SK-N-SH (cell line): ENCODE measurements at regions not wholly inside any gene's neighbourhood (a gene's known extent, or its start where the extent isn't known, plus 50 kb on each side); places are given as distances from the start of the nearest gene placed in this dataset.
A peak's percentile ranks its signal among the peaks of the same experiment; 100 is the strongest.

ENCODE experiments used
- CTCF ChIA-PET: fragments of 300-600, 350-600 bp; formaldehyde crosslinking; extraction: SDS; loops from one replicate; lab custom pipeline; 2021; lab: Yijun Ruan, JAX
- POLR2A ChIA-PET: fragments of 350-600 bp; sonication (Branson Sonifier 250); formaldehyde crosslinking; extraction: SDS; loops from one replicate; lab custom pipeline; 2020; ENCODE audit warnings: antibody characterized with exemption, inconsistent platforms; lab: Yijun Ruan, JAX
- DNase-seq: peaks from one replicate; pipeline ENCODE4 v3.0.0; 2012
- H2AFZ ChIP-seq: fragments of 200-600 bp; sonication (generic); 2 replicates; pipeline ENCODE4 v1.8.1; 2016; ENCODE audit warnings: antibody characterized with exemption, mild to moderate bottlenecking, low read depth
- H3F3A ChIP-seq: fragments of 200-600 bp; sonication (generic); replicated peaks from 2 replicates; pipeline ENCODE3; 2016; ENCODE audit warnings: antibody characterized with exemption, mild to moderate bottlenecking; ENCODE audit not compliant: insufficient read depth
- H3K27ac ChIP-seq, 2 experiments: fragments of 200-500 bp in 1 of 2; fragments of 200-600 bp in 1 of 2; sonication (Bioruptor generic) in 1 of 2; sonication (generic), shearing (Covaris generic) in 1 of 2; 2 replicates each; pipeline versions ENCODE4 v1.5.1 to v1.6.1; 2014 to 2016; ENCODE audit warnings: low read depth in 2 of 2, inconsistent platforms in 1 of 2, low read length in 1 of 2, mild to moderate bottlenecking in 1 of 2, mixed read lengths in 1 of 2
- H3K27me3 ChIP-seq: fragments of 200-600 bp; sonication (generic), shearing (Covaris generic); 2 replicates; pipeline ENCODE4 v1.6.1; 2016; ENCODE audit warnings: mixed run types; ENCODE audit not compliant: insufficient read depth
- H3K36me3 ChIP-seq, 2 experiments: fragments of 200-500 bp in 1 of 2; fragments of 200-600 bp in 1 of 2; sonication (Bioruptor generic) in 1 of 2; sonication (generic) in 1 of 2; replicated peaks in 1 of 2; 2 replicates each; pipeline versions ENCODE3 to v1.5.1; 2014 to 2016; ENCODE audit warnings: low read length in 1 of 2, mild to moderate bottlenecking in 1 of 2; ENCODE audit not compliant: insufficient read depth in 2 of 2, control insufficient read depth in 1 of 2
- H3K4me1 ChIP-seq, 2 experiments: fragments of 200-500 bp in 1 of 2; fragments of 200-600 bp in 1 of 2; sonication (Bioruptor generic) in 1 of 2; sonication (generic), shearing (Covaris generic) in 1 of 2; 2 replicates each; pipeline versions ENCODE4 v1.5.1 to v1.6.1; 2014 to 2016; ENCODE audit warnings: low read depth in 1 of 2, low read length in 1 of 2, mixed run types in 1 of 2; ENCODE audit not compliant: insufficient read depth in 2 of 2, control insufficient read depth in 1 of 2
- H3K4me2 ChIP-seq: fragments of 200-600 bp; sonication (generic), shearing (Covaris generic); 2 replicates; pipeline ENCODE4 v1.6.1; 2017; ENCODE audit warnings: mixed run types
- H3K4me3 ChIP-seq, 2 experiments: fragments of 200-500 bp in 1 of 2; fragments of 200-600 bp in 1 of 2; sonication (Bioruptor generic) in 1 of 2; sonication (generic), shearing (Covaris generic) in 1 of 2; 2 replicates each; pipeline versions ENCODE4 v1.5.1 to v1.8.1; 2014 to 2016; ENCODE audit warnings: low read depth in 2 of 2, inconsistent platforms in 1 of 2, low read length in 1 of 2, mild to moderate bottlenecking in 1 of 2, mixed read lengths in 1 of 2, moderate library complexity in 1 of 2
- H3K79me2 ChIP-seq: fragments of 200-600 bp; sonication (generic); 2 replicates; pipeline ENCODE4 v1.8.1; 2017; ENCODE audit warnings: mild to moderate bottlenecking; ENCODE audit not compliant: insufficient read depth
- H3K9ac ChIP-seq: fragments of 200-600 bp; sonication (generic); 2 replicates; pipeline ENCODE4 v1.6.1; 2017; ENCODE audit warnings: mixed run types
- H3K9me2 ChIP-seq: fragments of 200-600 bp; sonication (generic); 2 replicates; pipeline ENCODE4 v1.6.1; 2017; ENCODE audit warnings: mixed run types
- H3K9me3 ChIP-seq: fragments of 200-600 bp; sonication (generic); 2 replicates; pipeline ENCODE4 v1.6.1; 2017; ENCODE audit warnings: mixed run types, mild to moderate bottlenecking, moderate library complexity
- H4K20me1 ChIP-seq: fragments of 200-600 bp; sonication (generic); 2 replicates; pipeline ENCODE4 v1.6.1; 2017; ENCODE audit warnings: mild to moderate bottlenecking, mixed run types; ENCODE audit not compliant: insufficient read depth
- CHD2 ChIP-seq: fragments of 150-350 bp; IDR thresholded peaks from 2 replicates; pipeline ENCODE4 v1.6.1; 2018; ENCODE audit warnings: low read length; ENCODE audit not compliant: partially characterized antibody
- ELF1 ChIP-seq: IDR thresholded peaks from 2 replicates; pipeline ENCODE4 v1.4.0; 2012
- EP300 ChIP-seq, 2 experiments: IDR thresholded peaks; 2 replicates each; pipeline versions ENCODE4 v1.4.0 to v1.6.1; 2012; ENCODE audit warnings: borderline replicate concordance in 1 of 2, low read depth in 1 of 2, low read length in 1 of 2
- EZH2phosphoT487 ChIP-seq: fragments of 200-600 bp; sonication (generic); IDR thresholded peaks from 2 replicates; pipeline ENCODE4 v1.6.1; 2017; ENCODE audit warnings: low read depth, mixed run types, mild to moderate bottlenecking, antibody characterized with exemption, moderate library complexity, borderline replicate concordance
- FOSL2 ChIP-seq: IDR thresholded peaks from 2 replicates; pipeline ENCODE4 v1.4.0; 2012; ENCODE audit warnings: low read depth, mild to moderate bottlenecking, moderate library complexity, borderline replicate concordance
- FOXJ3 ChIP-seq: sonication (generic); formaldehyde crosslinking; IDR thresholded peaks from 2 replicates; pipeline ENCODE4 v1.5.1; 2020; ENCODE audit warnings: mild to moderate bottlenecking, missing genetic modification reagents
- FOXM1 ChIP-seq: IDR thresholded peaks from 2 replicates; pipeline ENCODE4 v1.4.0; 2012; ENCODE audit warnings: low read depth, mild to moderate bottlenecking
- GABPA ChIP-seq: IDR thresholded peaks from 2 replicates; pipeline ENCODE4 v1.4.0; 2012; ENCODE audit warnings: low read depth, mild to moderate bottlenecking
- GATA2 ChIP-seq: sonication (generic); formaldehyde crosslinking; IDR thresholded peaks from 2 replicates; pipeline ENCODE4 v1.5.0; 2020; ENCODE audit warnings: mild to moderate bottlenecking, missing genetic modification reagents
- JUND ChIP-seq: IDR thresholded peaks from 2 replicates; pipeline ENCODE4 v1.4.0; 2012
- MEF2A ChIP-seq: IDR thresholded peaks from 2 replicates; pipeline ENCODE4 v1.4.0; 2012; ENCODE audit warnings: low read depth, borderline replicate concordance
- MXI1 ChIP-seq: IDR thresholded peaks from 2 replicates; pipeline ENCODE4 v1.6.1; 2012; ENCODE audit warnings: mild to moderate bottlenecking, low read depth, low read length, improper control_type of control experiment
- NFIC ChIP-seq: IDR thresholded peaks from 2 replicates; pipeline ENCODE4 v1.4.0; 2012; ENCODE audit warnings: borderline replicate concordance
- NRF1 ChIP-seq: IDR thresholded peaks from 2 replicates; pipeline ENCODE4 v1.6.1; 2012; ENCODE audit warnings: low read depth, mild to moderate bottlenecking, low read length
- POLR2AphosphoS5 ChIP-seq: IDR thresholded peaks from 2 replicates; pipeline ENCODE4 v1.6.1; 2012; ENCODE audit warnings: low read depth, low read length
- RCOR1 ChIP-seq: fragments of 150-350 bp; IDR thresholded peaks from 2 replicates; pipeline ENCODE4 v1.6.1; 2017; ENCODE audit warnings: antibody characterized with exemption, low read length
- RFX5 ChIP-seq: IDR thresholded peaks from 2 replicates; pipeline ENCODE4 v1.6.1; 2012; ENCODE audit warnings: mild to moderate bottlenecking, improper control_type of control experiment, low read length
- TAF1 ChIP-seq: IDR thresholded peaks from 2 replicates; pipeline ENCODE4 v1.6.1; 2012; ENCODE audit warnings: low read depth, mild to moderate bottlenecking, low read length, moderate library complexity, borderline replicate concordance
- TCF12 ChIP-seq: IDR thresholded peaks from 2 replicates; pipeline ENCODE4 v1.4.0; 2012
- YY1 ChIP-seq: IDR thresholded peaks from 2 replicates; pipeline ENCODE4 v1.4.0; 2012; ENCODE audit warnings: low read depth, mild to moderate bottlenecking
- WGBS: methylation state at CpG from one replicate; pipeline ENCODE4 v1.1.6; 2017; ENCODE audit warnings: low lambda C conversion rate; 5-methylcytosine and 5-hydroxymethylcytosine counted together
- TF ChIP-seq, protein P1 (sequence below): IDR thresholded peaks from 2 replicates; pipeline ENCODE4 v1.4.0; 2012; ENCODE audit warnings: low read depth, borderline replicate concordance
- TF ChIP-seq, protein P2 (sequence below): fragments of 200-600 bp; sonication (generic); IDR thresholded peaks from 2 replicates; pipeline ENCODE4 v1.6.1; 2017; ENCODE audit warnings: antibody characterized with exemption, mild to moderate bottlenecking, moderate library complexity
- TF ChIP-seq, protein P3 (sequence below): IDR thresholded peaks from 2 replicates; pipeline ENCODE4 v1.4.0; 2012; ENCODE audit warnings: low read depth, borderline replicate concordance
- TF ChIP-seq, protein P4 (sequence below): IDR thresholded peaks from 2 replicates; pipeline ENCODE4 v1.4.0; 2012; ENCODE audit warnings: low read depth
- TF ChIP-seq, protein P5 (sequence below): fragments of 150-350 bp; IDR thresholded peaks from 2 replicates; pipeline ENCODE4 v1.6.1; 2016; ENCODE audit warnings: mild to moderate bottlenecking, low read depth, low read length
- TF ChIP-seq, protein P6 (sequence below): fragments of 150-350 bp; IDR thresholded peaks from 2 replicates; pipeline ENCODE4 v1.6.1; 2017; ENCODE audit warnings: antibody characterized with exemption, low read length, low read depth, borderline replicate concordance
- TF ChIP-seq, protein P7 (sequence below): IDR thresholded peaks from 2 replicates; pipeline ENCODE4; 2012

DNA sequence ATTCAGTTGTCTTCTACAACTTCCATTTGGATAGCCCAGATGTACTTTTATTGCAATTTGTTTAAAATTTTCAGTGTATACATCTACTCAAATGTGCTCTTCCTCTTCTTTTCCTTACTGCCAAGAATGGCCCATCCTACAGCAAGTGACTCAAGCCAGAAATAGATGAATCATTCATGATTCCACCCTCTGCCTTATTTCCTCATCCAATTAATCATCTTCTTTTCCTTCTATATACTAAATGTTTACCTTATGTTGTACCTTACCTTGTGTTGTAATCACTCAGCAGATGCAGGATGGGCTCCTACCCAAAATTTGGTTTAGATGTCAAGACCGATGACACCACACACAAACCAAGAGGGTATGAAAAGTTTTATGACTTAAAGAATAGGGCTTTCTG is 437.8 kb downstream of the GRXCR1 start:
- Histone ChIP-seq H3K36me3 (no peaks in the 10 kb centered on the region), H3K27ac (peak overlapping the region in 1 of 2 experiments; percentile 81; a peak in 2 of 4 replicates), H3K9me2 (no peaks in the 10 kb centered on the region), H3K4me3 (no peak overlapping the region), H4K20me1 (no peaks in the 10 kb centered on the region), H3K9ac (no peak overlapping the region), H3K4me2 (peak overlapping the region; percentile 51), H2AFZ (peak overlapping the region; percentile 14; the same call in 1 of the 2 replicates), H3K27me3 (no peaks in the 10 kb centered on the region), H3K4me1 (peaks cover 0 to 12% of the 10 kb centered on the region in 2 experiments; a peak in 1 of 4 replicates), H3K9me3 (no peaks in the 10 kb centered on the region), H3F3A (peaks cover 34% of the 10 kb centered on the region), H3K79me2 (no peaks in the 10 kb centered on the region)
- ChIA-PET CTCF (no interaction called here), POLR2A (no interaction called here)
- 14% methylated on average over 1 of the region's 1 CpG for WGBS
- no peak for DNase-seq
- TF ChIP-seq FOSL2, result peak; percentile 93
- TF ChIP-seq MEF2A, result no peak
- TF ChIP-seq EP300 (IDR thresholded peaks at IDR 0.05; ENCODE audit: borderline replicate concordance in 1 of 2, low read depth in 1 of 2, low read length in 1 of 2), result peak in 1 of 2 experiments; percentile 44; a peak in 1 of 4 replicates
- no peak for TF ChIP-seq MXI1
- no peak for TF ChIP-seq GATA2 (CRISPR knock-in tag)
- no peak for TF ChIP-seq ELF1
- TF ChIP-seq RCOR1, result no peak
- no peak for TF ChIP-seq GABPA
- TF ChIP-seq, protein P1, sequence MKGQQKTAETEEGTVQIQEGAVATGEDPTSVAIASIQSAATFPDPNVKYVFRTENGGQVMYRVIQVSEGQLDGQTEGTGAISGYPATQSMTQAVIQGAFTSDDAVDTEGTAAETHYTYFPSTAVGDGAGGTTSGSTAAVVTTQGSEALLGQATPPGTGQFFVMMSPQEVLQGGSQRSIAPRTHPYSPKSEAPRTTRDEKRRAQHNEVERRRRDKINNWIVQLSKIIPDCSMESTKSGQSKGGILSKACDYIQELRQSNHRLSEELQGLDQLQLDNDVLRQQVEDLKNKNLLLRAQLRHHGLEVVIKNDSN, result no peak
- no peak for TF ChIP-seq YY1
- TF ChIP-seq, protein P2, sequence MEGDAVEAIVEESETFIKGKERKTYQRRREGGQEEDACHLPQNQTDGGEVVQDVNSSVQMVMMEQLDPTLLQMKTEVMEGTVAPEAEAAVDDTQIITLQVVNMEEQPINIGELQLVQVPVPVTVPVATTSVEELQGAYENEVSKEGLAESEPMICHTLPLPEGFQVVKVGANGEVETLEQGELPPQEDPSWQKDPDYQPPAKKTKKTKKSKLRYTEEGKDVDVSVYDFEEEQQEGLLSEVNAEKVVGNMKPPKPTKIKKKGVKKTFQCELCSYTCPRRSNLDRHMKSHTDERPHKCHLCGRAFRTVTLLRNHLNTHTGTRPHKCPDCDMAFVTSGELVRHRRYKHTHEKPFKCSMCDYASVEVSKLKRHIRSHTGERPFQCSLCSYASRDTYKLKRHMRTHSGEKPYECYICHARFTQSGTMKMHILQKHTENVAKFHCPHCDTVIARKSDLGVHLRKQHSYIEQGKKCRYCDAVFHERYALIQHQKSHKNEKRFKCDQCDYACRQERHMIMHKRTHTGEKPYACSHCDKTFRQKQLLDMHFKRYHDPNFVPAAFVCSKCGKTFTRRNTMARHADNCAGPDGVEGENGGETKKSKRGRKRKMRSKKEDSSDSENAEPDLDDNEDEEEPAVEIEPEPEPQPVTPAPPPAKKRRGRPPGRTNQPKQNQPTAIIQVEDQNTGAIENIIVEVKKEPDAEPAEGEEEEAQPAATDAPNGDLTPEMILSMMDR, result no peak
- no peak for TF ChIP-seq TAF1
- TF ChIP-seq, protein P3, sequence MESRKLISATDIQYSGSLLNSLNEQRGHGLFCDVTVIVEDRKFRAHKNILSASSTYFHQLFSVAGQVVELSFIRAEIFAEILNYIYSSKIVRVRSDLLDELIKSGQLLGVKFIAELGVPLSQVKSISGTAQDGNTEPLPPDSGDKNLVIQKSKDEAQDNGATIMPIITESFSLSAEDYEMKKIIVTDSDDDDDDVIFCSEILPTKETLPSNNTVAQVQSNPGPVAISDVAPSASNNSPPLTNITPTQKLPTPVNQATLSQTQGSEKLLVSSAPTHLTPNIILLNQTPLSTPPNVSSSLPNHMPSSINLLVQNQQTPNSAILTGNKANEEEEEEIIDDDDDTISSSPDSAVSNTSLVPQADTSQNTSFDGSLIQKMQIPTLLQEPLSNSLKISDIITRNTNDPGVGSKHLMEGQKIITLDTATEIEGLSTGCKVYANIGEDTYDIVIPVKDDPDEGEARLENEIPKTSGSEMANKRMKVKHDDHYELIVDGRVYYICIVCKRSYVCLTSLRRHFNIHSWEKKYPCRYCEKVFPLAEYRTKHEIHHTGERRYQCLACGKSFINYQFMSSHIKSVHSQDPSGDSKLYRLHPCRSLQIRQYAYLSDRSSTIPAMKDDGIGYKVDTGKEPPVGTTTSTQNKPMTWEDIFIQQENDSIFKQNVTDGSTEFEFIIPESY, result no peak
- peak; percentile 25; the same call in 1 of the 2 replicates for TF ChIP-seq POLR2AphosphoS5
- TF ChIP-seq, protein P4, sequence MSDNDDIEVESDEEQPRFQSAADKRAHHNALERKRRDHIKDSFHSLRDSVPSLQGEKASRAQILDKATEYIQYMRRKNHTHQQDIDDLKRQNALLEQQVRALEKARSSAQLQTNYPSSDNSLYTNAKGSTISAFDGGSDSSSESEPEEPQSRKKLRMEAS, result no peak
- TF ChIP-seq CHD2, result no peak
- TF ChIP-seq, protein P5, sequence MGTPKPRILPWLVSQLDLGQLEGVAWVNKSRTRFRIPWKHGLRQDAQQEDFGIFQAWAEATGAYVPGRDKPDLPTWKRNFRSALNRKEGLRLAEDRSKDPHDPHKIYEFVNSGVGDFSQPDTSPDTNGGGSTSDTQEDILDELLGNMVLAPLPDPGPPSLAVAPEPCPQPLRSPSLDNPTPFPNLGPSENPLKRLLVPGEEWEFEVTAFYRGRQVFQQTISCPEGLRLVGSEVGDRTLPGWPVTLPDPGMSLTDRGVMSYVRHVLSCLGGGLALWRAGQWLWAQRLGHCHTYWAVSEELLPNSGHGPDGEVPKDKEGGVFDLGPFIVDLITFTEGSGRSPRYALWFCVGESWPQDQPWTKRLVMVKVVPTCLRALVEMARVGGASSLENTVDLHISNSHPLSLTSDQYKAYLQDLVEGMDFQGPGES, result no peak
- no peak for TF ChIP-seq EZH2phosphoT487
- TF ChIP-seq, protein P6, sequence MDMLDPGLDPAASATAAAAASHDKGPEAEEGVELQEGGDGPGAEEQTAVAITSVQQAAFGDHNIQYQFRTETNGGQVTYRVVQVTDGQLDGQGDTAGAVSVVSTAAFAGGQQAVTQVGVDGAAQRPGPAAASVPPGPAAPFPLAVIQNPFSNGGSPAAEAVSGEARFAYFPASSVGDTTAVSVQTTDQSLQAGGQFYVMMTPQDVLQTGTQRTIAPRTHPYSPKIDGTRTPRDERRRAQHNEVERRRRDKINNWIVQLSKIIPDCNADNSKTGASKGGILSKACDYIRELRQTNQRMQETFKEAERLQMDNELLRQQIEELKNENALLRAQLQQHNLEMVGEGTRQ, result no peak
- TF ChIP-seq JUND, result peak; percentile 80
- TF ChIP-seq, protein P7, sequence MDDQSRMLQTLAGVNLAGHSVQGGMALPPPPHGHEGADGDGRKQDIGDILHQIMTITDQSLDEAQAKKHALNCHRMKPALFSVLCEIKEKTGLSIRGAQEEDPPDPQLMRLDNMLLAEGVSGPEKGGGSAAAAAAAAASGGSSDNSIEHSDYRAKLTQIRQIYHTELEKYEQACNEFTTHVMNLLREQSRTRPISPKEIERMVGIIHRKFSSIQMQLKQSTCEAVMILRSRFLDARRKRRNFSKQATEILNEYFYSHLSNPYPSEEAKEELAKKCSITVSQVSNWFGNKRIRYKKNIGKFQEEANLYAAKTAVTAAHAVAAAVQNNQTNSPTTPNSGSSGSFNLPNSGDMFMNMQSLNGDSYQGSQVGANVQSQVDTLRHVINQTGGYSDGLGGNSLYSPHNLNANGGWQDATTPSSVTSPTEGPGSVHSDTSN, result peak; percentile 81
- TF ChIP-seq NFIC, result peak; percentile 64
- no peak for TF ChIP-seq FOXM1
- TF ChIP-seq RFX5, result no peak
- TF ChIP-seq NRF1, result no peak
- TF ChIP-seq TCF12, result peak; percentile 67
- TF ChIP-seq FOXJ3 (CRISPR knock-in tag), result no peak
